ENCODE measurements at regions not wholly inside any gene's neighbourhood (a gene's known extent, or its start where the extent isn't known, plus 50 kb on each side); places are given as distances from the start of the nearest gene placed in this dataset.
"Not testable (repeated sequence)": the region's sequence is repeated elsewhere in the genome, so short reads cannot be mapped to it uniquely, and the experiment has no call there.

- no peak for DNase-seq
These were observed 94.3 kb upstream of the GLI2 start for GRCh38 chr2:120641366-120641771.

GRCh38 chr2:120642646-120643045 lies 93.0 kb upstream of the GLI2 start:
- DNase-seq = no peak

- no peak for DNase-seq
These were observed 88.7 kb upstream of the GLI2 start for GRCh38 chr2:120646994-120647393.

- no peak for DNase-seq
These were observed 88.2 kb upstream of the GLI2 start for GRCh38 chr2:120647487-120647886.

- not testable (repeated sequence) for DNase-seq
These were observed 86.3 kb upstream of the GLI2 start for GRCh38 chr2:120649381-120649780.

GRCh38 chr2:120650022-120650644 lies 85.5 kb upstream of the GLI2 start:
- no peak for DNase-seq

- no peak for DNase-seq
These were observed 83.8 kb upstream of the GLI2 start for GRCh38 chr2:120651818-120652217.

GRCh38 chr2:120653046-120653445 lies 82.6 kb upstream of the GLI2 start:
- DNase-seq = no peak

- DNase-seq = no peak
These were observed 81.8 kb upstream of the GLI2 start for GRCh38 chr2:120653871-120654270.

GRCh38 chr2:120654381-120655134 lies 81.1 kb upstream of the GLI2 start:
- DNase-seq = no peak

GRCh38 chr2:120656273-120656950 lies 79.3 kb upstream of the GLI2 start:
- DNase-seq = no peak

GRCh38 chr2:120658042-120658769 lies 77.5 kb upstream of the GLI2 start:
- DNase-seq = no peak

GRCh38 chr2:120658770-120659158 lies 76.9 kb upstream of the GLI2 start:
- no peak for DNase-seq

- DNase-seq = no peak
These were observed 76.2 kb upstream of the GLI2 start for GRCh38 chr2:120659275-120659977.

GRCh38 chr2:120660056-120660694 lies 75.5 kb upstream of the GLI2 start:
- DNase-seq = no peak

GRCh38 chr2:120660771-120661459 lies 74.8 kb upstream of the GLI2 start:
- no peak for DNase-seq

- DNase-seq = no peak
These were observed 74.1 kb upstream of the GLI2 start for GRCh38 chr2:120661551-120661950.

GRCh38 chr2:120662046-120662445 lies 73.6 kb upstream of the GLI2 start:
- no peak for DNase-seq

- DNase-seq = no peak
These were observed 72.9 kb upstream of the GLI2 start for GRCh38 chr2:120662746-120663145.

- no peak for DNase-seq
These were observed 69.2 kb upstream of the GLI2 start for GRCh38 chr2:120666433-120666832.

GRCh38 chr2:120667981-120668380 lies 67.7 kb upstream of the GLI2 start:
- no peak for DNase-seq

Measured in activated T-cell treated with anti-CD3 and anti-CD28 coated beads for 4 hours (primary cell).